GM12878 (cell line): ENCODE measurements at regions not wholly inside any gene's neighbourhood (a gene's known extent, or its start where the extent isn't known, plus 50 kb on each side); places are given as distances from the start of the nearest gene placed in this dataset.

Experiments used
- BCL11A ChIP-seq: IDR thresholded peaks from 2 replicates; pipeline ENCODE4 v1.6.1; 2011; ENCODE audit warnings: low read depth, low read length
- BMI1 ChIP-seq: fragments of 450-650 bp; IDR thresholded peaks from 2 replicates; pipeline ENCODE4 v1.6.1; 2016; ENCODE audit warnings: mild to moderate bottlenecking, moderate library complexity, borderline replicate concordance
- CBX3 ChIP-seq: fragments of 200-600 bp; sonication (generic); IDR thresholded peaks from 2 replicates; pipeline ENCODE4 v1.6.1; 2016; ENCODE audit warnings: low read depth, borderline replicate concordance
- CBX5 ChIP-seq: sonication (generic); IDR thresholded peaks from 2 replicates; pipeline ENCODE4 v1.6.1; 2016; ENCODE audit warnings: low read depth, moderate library complexity, mild to moderate bottlenecking, inconsistent platforms
- CUX1 ChIP-seq: IDR thresholded peaks from 2 replicates; pipeline ENCODE4 v1.6.1; 2012; ENCODE audit warnings: improper control_type of control experiment, low read depth, low read length; ENCODE audit not compliant: insufficient replicate concordance
- HSF1 ChIP-seq: fragments of 150-350 bp; IDR thresholded peaks from 2 replicates; pipeline ENCODE4 v1.6.1; 2014; ENCODE audit warnings: mild to moderate bottlenecking, low read depth, low read length
- KLF5 ChIP-seq: fragments of 450-650 bp; IDR thresholded peaks from 2 replicates; pipeline ENCODE4 v1.6.1; 2014; ENCODE audit warnings: mild to moderate bottlenecking; ENCODE audit not compliant: partially characterized antibody
- PAX5 ChIP-seq: IDR thresholded peaks from 2 replicates; pipeline ENCODE4 v1.6.1; 2011; ENCODE audit warnings: low read depth, low read length, borderline replicate concordance
- PAX8 ChIP-seq: fragments of 450-650 bp; IDR thresholded peaks from 2 replicates; pipeline ENCODE4 v1.6.1; 2017; ENCODE audit warnings: mild to moderate bottlenecking, moderate library complexity
- RAD21 ChIP-seq: IDR thresholded peaks from 2 replicates; pipeline ENCODE4 v1.6.1; 2011; ENCODE audit warnings: mild to moderate bottlenecking, low read depth, low read length, moderate library complexity; ENCODE audit not compliant: insufficient read depth
- RELB ChIP-seq: fragments of 450-650 bp; IDR thresholded peaks from 2 replicates; pipeline ENCODE4 v1.6.1; 2017; ENCODE audit warnings: low read depth, mild to moderate bottlenecking, moderate library complexity
- SMAD5 ChIP-seq: IDR thresholded peaks from 2 replicates; pipeline ENCODE4 v1.6.1; 2016; ENCODE audit warnings: antibody characterized with exemption, low read depth
- SPI1 ChIP-seq: IDR thresholded peaks from 2 replicates; pipeline ENCODE4 v1.6.1; 2011; ENCODE audit warnings: low read depth, mild to moderate bottlenecking, low read length, moderate library complexity, borderline replicate concordance; ENCODE audit not compliant: insufficient read depth
- ZNF274 ChIP-seq: IDR thresholded peaks from one replicate; pipeline ENCODE4 v1.8.0; 2011; ENCODE audit not compliant: insufficient read length, insufficient read depth
- ZNF622 ChIP-seq: fragments of 450-650 bp; IDR thresholded peaks from 2 replicates; pipeline ENCODE4 v1.6.1; 2017; ENCODE audit warnings: mild to moderate bottlenecking, inconsistent platforms

GRCh38 chr3:106880206-106880605 lies 497.0 kb upstream of the CCDC54 start (continued):
- TF ChIP-seq CUX1 (no peak), RAD21 (no peak), RELB (no peak), KLF5 (no peak), ZNF622 (no peak), SPI1 (no peak), PAX5 (no peak), HSF1 (no peak), CBX3 (no peak), PAX8 (no peak), SMAD5 (no peak), ZNF274 (no peak), BCL11A (no peak), CBX5 (no peak), BMI1 (no peak)
